H1 (cell line): ENCODE measurements at regions not wholly inside any gene's neighbourhood (a gene's known extent, or its start where the extent isn't known, plus 50 kb on each side); places are given as distances from the start of the nearest gene placed in this dataset.

Source experiments
- GABPA ChIP-seq: IDR thresholded peaks from 2 replicates; pipeline ENCODE4 v1.6.1; 2011; ENCODE audit warnings: mild to moderate bottlenecking, low read length, moderate library complexity, borderline replicate concordance; ENCODE audit not compliant: insufficient read depth
- MAX ChIP-seq: IDR thresholded peaks from 2 replicates; pipeline ENCODE4 v1.6.1; 2012; ENCODE audit warnings: inconsistent platforms
- POLR2AphosphoS5 ChIP-seq: IDR thresholded peaks from 2 replicates; pipeline ENCODE4 v1.6.1; 2011; ENCODE audit warnings: low read depth, low read length
- SIN3A ChIP-seq, 2 experiments: IDR thresholded peaks in 1 of 2; conservative IDR thresholded peaks in 1 of 2; 2 replicates each; pipeline ENCODE4 v1.6.1; 2011 to 2012; ENCODE audit warnings: low read length in 2 of 2, improper control_type of control experiment in 1 of 2, low read depth in 1 of 2, mild to moderate bottlenecking in 1 of 2
- SIRT6 ChIP-seq: IDR thresholded peaks from one replicate; pipeline ENCODE4 v1.7.1; 2012; ENCODE audit warnings: low read length, inconsistent platforms
- TEAD4 ChIP-seq: IDR thresholded peaks from 2 replicates; pipeline ENCODE4 v1.6.1; 2012; ENCODE audit warnings: low read depth, low read length, inconsistent platforms, mixed read lengths
- ZNF274 ChIP-seq: IDR thresholded peaks from 2 replicates; pipeline ENCODE4 v1.7.0; 2012; ENCODE audit warnings: low read length, borderline replicate concordance; ENCODE audit errors: extremely low read depth

DNA sequence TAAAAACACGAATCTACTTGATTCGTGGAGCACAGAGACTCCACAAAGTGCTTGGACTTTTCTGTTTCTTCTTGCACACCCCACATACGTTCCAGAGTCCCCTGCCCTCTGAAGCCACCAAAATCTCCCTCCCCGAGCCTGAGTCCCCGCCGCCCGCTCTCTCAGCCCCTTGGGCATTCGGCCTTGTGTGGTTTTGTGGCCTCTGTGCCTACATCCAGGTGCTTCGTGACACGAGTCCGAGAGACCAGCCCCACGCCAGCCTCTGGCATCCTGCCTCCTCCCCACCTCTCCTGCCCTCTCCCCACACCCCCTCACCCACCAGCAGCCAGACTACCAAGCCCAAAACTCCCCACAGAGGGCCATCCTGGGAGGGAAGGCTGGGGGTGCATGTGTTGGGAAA, 87.8 kb upstream of the PPP1R26 start (continued):
- TF ChIP-seq MAX (no peak), POLR2AphosphoS5 (no peak), GABPA (no peak), TEAD4 (no peak), SIN3A (conservative IDR thresholded peaks at IDR 0.05 in 1 of 2, IDR thresholded peaks at IDR 0.05 in 1 of 2; ENCODE audit: low read depth in 1 of 2, low read length in 2 of 2) (no peak), SIRT6 (no peak), ZNF274 (no peak)
